ENCODE measurements at regions not wholly inside any gene's neighbourhood (a gene's known extent, or its start where the extent isn't known, plus 50 kb on each side); places are given as distances from the start of the nearest gene placed in this dataset.

DNA sequence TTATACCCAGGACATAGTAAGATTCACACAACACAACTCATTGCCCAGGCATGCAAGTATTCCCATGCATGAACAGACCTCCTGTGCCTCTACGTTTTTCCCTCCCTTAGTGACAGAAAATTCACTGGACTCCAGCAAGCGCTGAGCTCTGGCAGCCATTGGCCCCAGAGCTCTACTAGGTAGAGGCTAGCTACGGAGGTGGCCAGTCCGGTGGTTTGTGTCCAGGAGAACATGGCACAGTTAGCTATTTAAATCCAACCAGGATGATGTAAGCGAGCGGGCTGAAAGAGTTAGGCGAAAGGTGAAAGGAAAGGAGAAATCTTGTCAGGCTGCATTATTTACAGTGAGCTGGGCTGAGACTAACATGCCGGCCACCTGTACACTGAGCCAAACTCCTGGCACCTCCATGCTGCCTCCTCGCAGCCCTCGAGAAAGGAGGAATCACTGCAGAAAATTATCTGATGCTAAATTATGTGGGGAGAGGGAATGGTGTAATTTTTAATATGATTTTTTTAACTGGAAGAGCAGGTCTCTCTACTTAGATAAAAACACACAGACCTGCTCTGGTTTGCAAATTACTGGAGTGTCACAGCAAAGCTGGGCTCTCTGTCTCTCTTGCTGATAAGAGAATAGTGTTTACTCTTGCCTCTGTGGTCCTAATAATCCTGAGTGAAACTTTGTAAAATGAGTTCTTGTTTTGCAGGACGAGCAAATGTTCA lies 50.1 kb upstream of the ARMC2 start:
- TF ChIP-seq POLR2A (IDR thresholded peaks at IDR 0.05) = no peak
- TF ChIP-seq, protein P1, sequence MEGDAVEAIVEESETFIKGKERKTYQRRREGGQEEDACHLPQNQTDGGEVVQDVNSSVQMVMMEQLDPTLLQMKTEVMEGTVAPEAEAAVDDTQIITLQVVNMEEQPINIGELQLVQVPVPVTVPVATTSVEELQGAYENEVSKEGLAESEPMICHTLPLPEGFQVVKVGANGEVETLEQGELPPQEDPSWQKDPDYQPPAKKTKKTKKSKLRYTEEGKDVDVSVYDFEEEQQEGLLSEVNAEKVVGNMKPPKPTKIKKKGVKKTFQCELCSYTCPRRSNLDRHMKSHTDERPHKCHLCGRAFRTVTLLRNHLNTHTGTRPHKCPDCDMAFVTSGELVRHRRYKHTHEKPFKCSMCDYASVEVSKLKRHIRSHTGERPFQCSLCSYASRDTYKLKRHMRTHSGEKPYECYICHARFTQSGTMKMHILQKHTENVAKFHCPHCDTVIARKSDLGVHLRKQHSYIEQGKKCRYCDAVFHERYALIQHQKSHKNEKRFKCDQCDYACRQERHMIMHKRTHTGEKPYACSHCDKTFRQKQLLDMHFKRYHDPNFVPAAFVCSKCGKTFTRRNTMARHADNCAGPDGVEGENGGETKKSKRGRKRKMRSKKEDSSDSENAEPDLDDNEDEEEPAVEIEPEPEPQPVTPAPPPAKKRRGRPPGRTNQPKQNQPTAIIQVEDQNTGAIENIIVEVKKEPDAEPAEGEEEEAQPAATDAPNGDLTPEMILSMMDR (IDR thresholded peaks at IDR 0.05) = no peak
- Histone ChIP-seq H3K27me3 (no peaks in the 10 kb centered on the region), H3K36me3 (no peaks in the 10 kb centered on the region), H3K27ac (no peak overlapping the region), H3K9me3 (no peaks in the 10 kb centered on the region), H3K4me3 (no peak overlapping the region), H3K4me1 (peaks cover 0 to 17% (median 0%) of the 10 kb centered on the region in 3 donors)
- WGBS, 2 donors = 66 to 83% methylated on average over 11 of the region's 11 CpGs
- intact Hi-C loops (cut with DNase I) = no loop called here
- DNase-seq = no peak

Data from esophagus squamous epithelium (tissue), 5 donors.